NOMO-1 treated with DMSO at 0.1 percent for 48 hours (cell line): ENCODE measurements at regions not wholly inside any gene's neighbourhood (a gene's known extent, or its start where the extent isn't known, plus 50 kb on each side); places are given as distances from the start of the nearest gene placed in this dataset.
"Not testable (repeated sequence)": the region's sequence is repeated elsewhere in the genome, so short reads cannot be mapped to it uniquely, and the experiment has no call there.

Source experiments
- DNase-seq: peaks from one replicate; lab custom pipeline; 2025; ENCODE audit not compliant: unreplicated experiment; lab: John Stamatoyannopoulos, UW

DNA sequence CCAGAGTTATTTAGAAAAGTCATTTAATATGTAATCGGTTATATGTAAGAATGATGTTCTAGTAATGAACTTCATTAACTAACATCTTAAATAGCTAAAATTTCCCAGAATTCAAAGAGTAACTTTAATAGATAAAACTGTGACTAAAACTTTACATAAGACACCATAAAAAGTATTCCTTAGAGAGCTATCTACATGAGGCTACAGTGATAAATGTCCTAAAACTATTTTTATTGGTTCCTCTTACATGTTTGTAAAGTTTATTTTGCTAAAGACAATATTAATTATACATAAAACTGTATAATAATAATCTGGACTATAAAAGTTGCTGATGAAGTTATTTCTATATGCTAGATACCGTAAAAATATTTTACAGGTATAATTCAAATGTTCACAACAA is 897.7 kb upstream of the EPHA5 start:
- no peak for DNase-seq

DNA sequence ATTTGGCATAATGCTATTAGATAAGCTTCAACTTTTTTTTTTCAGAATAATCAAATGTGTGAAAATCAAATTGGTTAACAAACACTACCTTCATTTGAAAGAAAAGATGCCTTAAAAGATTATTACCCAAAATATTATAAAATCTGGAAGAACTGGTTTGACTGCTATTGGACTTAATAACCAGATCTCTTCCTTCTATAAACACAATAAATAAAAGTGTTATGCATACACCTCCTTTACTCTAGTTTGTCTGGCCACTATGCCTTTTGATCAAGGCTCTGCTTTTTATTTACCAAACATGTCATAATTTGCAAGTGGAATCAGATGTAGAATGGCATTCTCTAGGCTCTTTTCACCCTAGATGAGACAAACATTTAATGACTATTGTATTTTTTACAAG is 897.3 kb upstream of the EPHA5 start:
- DNase-seq, result no peak

DNA sequence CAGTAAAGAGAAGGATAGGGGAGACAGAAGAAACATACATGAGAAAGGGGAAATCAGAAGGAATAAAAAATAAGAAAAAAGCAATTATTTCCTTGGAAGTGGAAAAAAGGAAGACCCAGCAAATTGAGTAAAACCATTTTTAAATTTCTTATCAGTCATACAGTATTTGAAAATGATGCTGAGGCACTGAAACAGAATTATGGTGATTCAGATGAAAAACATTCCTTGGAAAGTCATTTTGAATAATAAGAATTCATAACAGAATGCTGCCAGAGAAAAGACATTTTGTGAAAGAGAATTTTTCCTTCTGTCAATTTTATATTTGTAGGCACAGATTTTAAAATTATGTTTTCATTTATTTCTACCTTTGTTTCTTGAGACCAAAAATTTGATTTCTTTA is 895.5 kb upstream of the EPHA5 start:
- no peak for DNase-seq

DNA sequence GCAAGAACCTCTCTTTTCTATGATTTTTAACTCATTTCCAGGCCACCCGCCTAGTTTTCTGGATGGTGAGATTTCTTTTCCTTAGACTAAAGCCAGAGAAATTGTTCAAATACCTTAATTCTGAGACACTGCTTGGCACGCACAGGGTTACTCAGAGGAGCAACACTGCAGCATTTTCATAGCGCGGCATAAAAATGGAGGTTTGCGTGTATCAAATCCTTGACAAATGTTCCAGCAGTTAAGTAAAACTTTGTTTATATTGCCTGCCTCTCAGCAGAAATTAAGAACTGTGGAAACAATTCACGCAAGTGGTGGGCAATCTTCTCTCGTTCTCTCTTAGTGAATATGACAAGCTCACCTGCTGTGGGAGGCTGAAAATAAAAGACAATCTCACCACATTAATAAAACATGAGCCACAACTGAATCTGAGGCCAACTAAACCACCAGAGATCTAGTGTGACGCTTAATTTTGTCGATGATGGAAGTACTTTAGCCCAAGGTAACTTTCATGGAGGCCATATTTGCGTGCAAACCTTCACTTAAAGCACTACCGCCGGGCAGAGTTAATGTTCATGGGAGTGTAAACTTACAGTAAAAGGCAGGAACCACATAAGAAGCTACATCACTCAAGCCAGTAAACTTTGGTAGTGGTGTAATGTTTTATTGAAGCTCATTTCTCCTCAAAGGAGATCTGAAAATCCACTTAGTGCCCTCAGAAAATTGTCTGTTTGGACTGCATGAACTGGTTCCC is 894.8 kb upstream of the EPHA5 start:
- no peak for DNase-seq

- DNase-seq, result no peak
Measured at GRCh38 chr4:66562276-66562806, 892.1 kb upstream of the EPHA5 start.

DNA sequence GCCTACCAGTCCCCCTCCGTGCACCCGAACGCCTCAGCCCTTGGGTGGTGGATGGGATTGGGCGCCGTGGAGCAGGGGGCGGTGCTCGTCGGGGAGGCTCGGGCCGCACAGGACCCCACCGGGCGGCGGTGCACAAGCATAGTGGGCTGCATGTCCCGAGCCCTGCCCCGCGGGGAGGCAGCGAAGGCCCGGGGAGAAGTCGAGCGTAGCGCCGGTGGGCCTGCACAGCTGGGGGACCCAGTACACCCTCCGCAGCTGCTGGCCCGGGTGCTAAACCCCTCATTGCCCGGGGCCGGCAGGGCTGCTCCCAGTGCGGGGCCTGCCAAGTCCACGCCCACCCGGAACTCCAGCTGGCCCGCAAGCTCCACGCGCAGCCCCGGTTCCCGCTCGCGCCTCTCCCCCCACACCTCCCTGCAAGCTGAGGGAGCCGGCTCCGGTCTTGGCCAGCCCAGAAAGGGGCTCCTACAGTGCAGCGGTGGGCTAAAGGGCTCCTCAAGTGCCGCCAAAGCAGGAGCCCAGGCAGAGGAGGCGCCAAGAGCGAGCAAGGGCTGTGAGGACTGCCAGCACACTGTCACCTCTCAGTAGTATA is 891.3 kb upstream of the EPHA5 start:
- DNase-seq, result not testable (repeated sequence)

GRCh38 chr4:66558651-66559050 is 888.4 kb upstream of the EPHA5 start:
- DNase-seq, result no peak

- DNase-seq, result no peak
Measured at GRCh38 chr4:66556651-66557278, 886.5 kb upstream of the EPHA5 start.

DNA sequence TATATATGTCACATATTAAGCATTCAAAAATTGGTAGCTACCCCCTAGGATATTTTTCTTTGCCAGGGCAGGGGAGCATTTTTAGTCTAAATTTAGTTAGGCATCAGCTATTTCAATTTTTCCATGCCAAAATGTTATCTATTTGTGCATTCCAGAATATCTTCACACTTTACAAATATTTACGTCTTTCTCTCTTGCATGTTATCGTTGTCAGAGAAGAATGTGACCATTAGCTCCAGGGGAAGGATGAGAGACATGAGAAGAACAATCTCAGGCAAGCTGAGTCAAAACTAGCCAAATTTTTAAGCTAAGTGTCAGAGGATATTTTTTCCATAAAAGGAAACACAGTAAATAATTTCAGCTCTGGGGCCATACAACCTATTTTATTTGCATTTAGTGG is 885.0 kb upstream of the EPHA5 start:
- DNase-seq, result no peak

DNA sequence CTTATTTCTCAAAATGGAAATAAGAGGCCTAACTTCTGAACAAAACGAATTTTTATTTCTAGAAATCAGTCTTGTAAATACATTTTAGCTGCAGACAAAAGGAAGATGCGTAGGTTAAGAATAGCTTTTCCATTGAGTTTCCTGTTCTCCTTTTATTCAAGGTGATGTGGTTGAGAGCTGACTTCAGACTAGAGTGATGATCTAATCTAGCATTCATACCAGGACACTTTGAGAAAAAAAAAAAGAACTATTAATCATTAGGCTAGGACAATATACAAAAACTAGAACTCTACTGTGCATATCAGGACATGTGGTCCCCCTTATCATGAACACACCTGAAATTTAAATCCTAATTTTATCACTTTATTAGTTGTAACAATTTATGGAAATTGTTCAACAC is 884.5 kb upstream of the EPHA5 start:
- DNase-seq, result no peak

DNA sequence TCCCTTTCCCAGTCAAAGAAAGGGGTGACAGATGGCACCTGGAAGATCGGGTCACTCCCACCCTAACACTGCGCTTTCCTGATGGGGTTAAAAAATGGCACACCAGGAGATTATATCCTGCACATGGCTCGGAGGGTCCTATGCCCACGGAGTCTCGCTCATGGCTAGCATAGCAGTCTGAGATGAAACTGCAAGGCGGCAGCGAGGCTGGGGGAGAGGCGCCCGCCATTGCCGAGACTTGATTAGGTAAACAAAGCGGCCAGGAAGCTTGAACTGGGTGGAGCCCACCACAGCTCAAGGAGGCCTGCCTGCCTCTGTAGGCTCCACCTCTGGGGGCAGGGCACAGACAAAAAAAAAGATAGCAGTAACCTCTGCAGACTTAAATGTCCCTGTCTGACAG is 875.0 kb upstream of the EPHA5 start:
- DNase-seq, result not testable (repeated sequence)

GRCh38 chr4:66544281-66544680 is 874.0 kb upstream of the EPHA5 start:
- DNase-seq, result no peak

GRCh38 chr4:66539745-66540144 is 869.5 kb upstream of the EPHA5 start:
- no peak for DNase-seq

DNA sequence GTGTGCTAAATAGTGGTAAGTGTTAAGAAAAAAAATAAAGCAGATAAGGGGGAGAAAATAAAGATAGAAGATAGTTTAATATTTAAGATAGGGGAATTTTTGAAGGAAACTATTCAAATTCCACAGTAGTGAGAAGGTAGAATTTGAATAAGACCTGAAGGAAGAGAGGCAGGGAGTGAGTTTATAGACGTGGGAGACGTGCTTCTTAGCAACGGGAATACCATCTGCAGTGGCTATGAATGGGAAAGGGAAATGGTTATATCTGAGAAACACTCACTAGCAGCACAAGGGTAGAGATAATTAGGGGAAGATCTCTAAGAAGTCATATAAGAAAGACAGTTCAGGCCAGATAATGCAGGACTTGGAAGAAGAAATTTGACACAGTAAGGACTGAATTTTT is 854.5 kb upstream of the EPHA5 start:
- DNase-seq, result no peak

- DNase-seq, result no peak
Measured at GRCh38 chr4:66522244-66522643, 852.0 kb upstream of the EPHA5 start.

DNA sequence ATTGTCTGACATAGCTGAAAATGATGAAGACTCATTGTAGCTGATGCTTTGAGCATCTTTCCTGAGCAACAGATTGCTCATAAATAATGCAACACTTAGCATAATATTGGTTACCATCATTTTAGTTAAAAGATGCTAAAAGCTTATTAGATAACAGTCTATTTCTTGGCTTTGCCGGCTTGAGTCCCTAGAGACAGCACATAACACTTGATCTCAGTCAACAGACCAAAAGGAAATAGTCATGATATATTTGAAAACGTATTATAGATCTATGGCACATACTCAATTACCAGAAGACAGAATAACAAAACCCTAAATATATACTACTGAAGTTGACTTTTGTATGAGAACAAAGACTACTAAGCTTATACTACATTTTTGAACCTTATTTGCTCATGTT is 846.7 kb upstream of the EPHA5 start:
- DNase-seq, result no peak

DNA sequence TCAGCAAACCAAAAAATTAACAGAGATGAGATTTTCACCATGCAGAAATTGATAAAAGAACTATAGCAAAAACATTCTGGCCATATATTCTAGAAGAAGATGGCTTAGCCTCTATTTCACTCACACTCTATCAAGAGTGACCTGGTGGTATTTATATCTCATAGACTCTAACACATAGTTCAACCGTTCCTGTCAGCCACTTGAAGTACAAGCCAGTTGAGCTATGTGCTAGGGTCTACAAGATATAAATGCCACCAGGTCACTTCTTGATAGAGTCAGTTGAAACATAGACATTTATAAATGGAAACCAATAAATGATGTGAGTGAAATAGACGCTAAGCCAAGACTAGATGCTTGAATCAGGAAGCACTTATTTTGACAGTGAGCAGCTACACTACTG is 836.7 kb upstream of the EPHA5 start:
- no peak for DNase-seq

GRCh38 chr4:66501997-66502396 is 831.7 kb upstream of the EPHA5 start:
- no peak for DNase-seq

DNA sequence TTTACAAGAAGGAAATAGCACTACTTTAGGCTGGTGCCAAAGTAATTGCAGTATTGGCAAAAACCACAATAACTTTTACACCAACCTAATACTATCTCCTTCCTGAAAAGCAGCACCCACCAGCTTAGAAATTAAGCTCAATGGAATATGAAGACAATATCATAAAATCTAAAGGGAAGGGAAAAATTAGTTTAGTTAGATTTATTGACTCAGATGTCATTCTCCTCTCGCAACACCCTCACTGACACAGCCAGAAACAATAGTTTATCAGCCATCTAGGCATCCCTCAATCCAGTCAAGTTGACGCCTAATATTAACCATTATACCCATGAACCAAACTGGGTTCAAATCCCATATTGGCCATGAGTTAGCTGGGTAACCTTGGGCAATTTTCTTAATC is 820.4 kb upstream of the EPHA5 start:
- DNase-seq, result no peak

- DNase-seq, result no peak
Measured at GRCh38 chr4:66489783-66490452, 819.6 kb upstream of the EPHA5 start.

DNA sequence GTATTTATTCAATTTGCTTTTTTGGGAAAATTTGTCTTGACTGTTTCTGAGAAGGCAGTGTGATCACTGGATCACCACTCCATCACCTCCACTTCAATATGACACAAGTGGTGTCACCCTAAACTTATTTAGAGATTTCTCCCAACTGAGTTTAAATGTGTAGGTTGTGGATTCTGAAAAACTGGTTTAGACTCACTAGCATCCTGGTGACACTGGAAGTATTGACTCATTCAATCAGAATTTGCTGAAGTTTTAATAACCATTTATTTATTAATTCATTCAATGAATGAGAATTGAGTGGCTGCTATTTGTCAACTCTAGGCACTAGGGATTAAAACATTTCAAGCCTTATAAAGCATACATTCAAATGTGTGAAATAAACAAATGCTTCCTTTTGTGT is 819.1 kb upstream of the EPHA5 start:
- DNase-seq, result no peak

DNA sequence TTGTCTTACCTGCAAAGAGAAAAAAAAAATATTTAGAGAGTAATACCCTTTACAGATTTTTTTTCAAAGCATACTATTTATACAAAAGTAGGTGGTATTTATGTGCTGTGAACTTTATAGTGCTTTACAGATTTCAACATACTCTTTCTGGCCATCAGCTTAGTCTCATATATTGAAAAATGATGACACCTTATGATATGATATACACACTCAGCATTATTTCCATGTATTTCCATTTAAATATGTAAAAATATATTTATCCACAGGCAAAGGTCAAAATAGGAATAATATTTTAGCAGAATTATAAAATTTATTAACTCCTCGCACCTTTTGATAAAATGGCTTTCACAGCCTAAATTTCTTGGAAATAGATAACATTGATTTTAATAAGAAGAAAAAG is 815.8 kb upstream of the EPHA5 start:
- no peak for DNase-seq
